HEK293T (cell line): ENCODE measurements at regions not wholly inside any gene's neighbourhood (a gene's known extent, or its start where the extent isn't known, plus 50 kb on each side); places are given as distances from the start of the nearest gene placed in this dataset.

ENCODE experiments used
- CTCF ChIA-PET: fragments of 350-600 bp; formaldehyde crosslinking; extraction: SDS; loops from one replicate; lab custom pipeline; 2021; ENCODE audit warnings: antibody characterized with exemption, inconsistent platforms; lab: Yijun Ruan, JAX
- POLR2A ChIA-PET: fragments of 350-600 bp; formaldehyde crosslinking; extraction: SDS; loops from one replicate; lab custom pipeline; 2020; ENCODE audit warnings: antibody characterized with exemption, inconsistent platforms; lab: Yijun Ruan, JAX
- DNase-seq: peaks from one replicate; pipeline ENCODE4 v3.0.0; 2012; ENCODE audit warnings: mixed read lengths; ENCODE audit errors: extremely low spot score
- ARNT ChIP-seq: fragments of 450-650 bp; IDR thresholded peaks from 2 replicates; pipeline ENCODE4 v1.6.1; 2017; ENCODE audit warnings: mild to moderate bottlenecking
- BHLHE40 ChIP-seq: fragments of 450-650 bp; IDR thresholded peaks from 2 replicates; pipeline ENCODE4 v1.6.1; 2016; ENCODE audit warnings: mild to moderate bottlenecking, moderate library complexity, borderline replicate concordance
- CTBP1 ChIP-seq: fragments of 450-650 bp; IDR thresholded peaks from 2 replicates; pipeline ENCODE4 v1.6.1; 2016; ENCODE audit warnings: borderline replicate concordance
- ELF4 ChIP-seq: fragments of 450-650 bp; IDR thresholded peaks from 2 replicates; pipeline ENCODE4 v1.6.1; 2017; ENCODE audit warnings: antibody characterized with exemption
- FOXA1 ChIP-seq: fragments of 450-650 bp; IDR thresholded peaks from 2 replicates; pipeline ENCODE4 v1.6.1; 2016; ENCODE audit warnings: mild to moderate bottlenecking
- FOXK2 ChIP-seq: fragments of 450-650 bp; IDR thresholded peaks from 2 replicates; pipeline ENCODE4 v1.6.1; 2016; ENCODE audit warnings: mild to moderate bottlenecking
- FOXM1 ChIP-seq: fragments of 450-650 bp; IDR thresholded peaks from 2 replicates; pipeline ENCODE4 v1.6.1; 2017; ENCODE audit warnings: mild to moderate bottlenecking, borderline replicate concordance
- HDGF ChIP-seq: fragments of 450-650 bp; IDR thresholded peaks from 2 replicates; pipeline ENCODE4 v1.6.1; 2017; ENCODE audit warnings: antibody characterized with exemption, borderline replicate concordance
- L3MBTL2 ChIP-seq: fragments of 450-650 bp; conservative IDR thresholded peaks from 2 replicates; pipeline ENCODE4 v1.6.1; 2016; ENCODE audit warnings: mild to moderate bottlenecking
- LEF1 ChIP-seq: fragments of 450-650 bp; IDR thresholded peaks from 2 replicates; pipeline ENCODE4 v1.6.1; 2017; ENCODE audit warnings: mild to moderate bottlenecking, borderline replicate concordance
- NFRKB ChIP-seq: fragments of 450-650 bp; IDR thresholded peaks from 2 replicates; pipeline ENCODE4 v1.6.1; 2016; ENCODE audit warnings: mild to moderate bottlenecking, moderate library complexity
- SP1 ChIP-seq: fragments of 450-650 bp; IDR thresholded peaks from 2 replicates; pipeline ENCODE4 v1.6.1; 2017
- SUZ12 ChIP-seq: fragments of 450-650 bp; IDR thresholded peaks from 2 replicates; pipeline ENCODE4 v1.6.1; 2016; ENCODE audit warnings: mild to moderate bottlenecking
- TARDBP ChIP-seq: fragments of 450-650 bp; IDR thresholded peaks from 2 replicates; pipeline ENCODE4 v1.6.1; 2016
- ZNF384 ChIP-seq: fragments of 450-650 bp; IDR thresholded peaks from 2 replicates; pipeline ENCODE4 v1.6.1; 2016
- TF ChIP-seq, protein P1 (sequence below): fragments of 450-650 bp; IDR thresholded peaks from 2 replicates; pipeline ENCODE4 v1.6.1; 2016

DNA sequence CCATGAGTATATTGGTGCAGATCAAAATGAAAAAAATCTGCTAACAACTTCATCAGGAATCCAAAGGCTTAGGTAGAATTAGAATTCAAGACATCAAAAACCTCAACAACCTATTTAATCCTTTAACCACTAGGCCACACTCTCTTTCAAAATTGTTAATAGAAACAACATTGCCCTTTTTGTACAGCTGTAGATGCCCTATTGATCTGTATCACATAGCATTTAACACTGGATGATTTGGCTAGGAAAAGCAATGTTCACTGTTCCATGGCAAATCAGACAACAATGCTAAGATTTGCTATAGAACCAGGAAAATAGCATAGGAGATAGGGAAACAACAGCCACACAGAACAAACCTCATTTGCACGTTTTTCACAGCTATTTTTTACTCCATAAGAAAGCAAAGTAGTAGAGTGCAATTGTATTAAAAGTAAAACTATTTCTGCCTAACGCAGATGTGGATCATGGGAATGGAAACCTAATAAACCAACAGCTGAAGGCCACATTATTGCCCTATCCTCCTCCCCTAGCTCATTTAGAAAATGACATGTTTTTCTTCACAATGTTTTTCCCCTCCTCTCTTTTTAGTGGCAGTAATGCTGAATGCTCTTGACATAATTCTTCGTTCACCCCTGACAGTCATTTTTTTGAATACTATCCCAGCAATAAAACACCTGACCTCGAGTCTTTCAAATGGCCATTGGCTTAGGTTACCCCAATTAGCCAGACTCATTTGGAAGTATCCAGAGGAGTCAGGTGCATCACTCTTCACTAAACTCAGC, 373.0 kb upstream of the CCNH start:
- no peak for DNase-seq
- ChIA-PET CTCF (no interaction called here), POLR2A (no interaction called here)
- TF ChIP-seq SP1 (no peak), FOXA1 (no peak), BHLHE40 (no peak), CTBP1 (no peak), TARDBP (no peak), ZNF384 (no peak), HDGF (no peak), L3MBTL2 (no peak), NFRKB (no peak), SUZ12 (no peak), FOXM1 (no peak), ARNT (no peak), LEF1 (no peak), FOXK2 (no peak), ELF4 (no peak)
- TF ChIP-seq, protein P1, sequence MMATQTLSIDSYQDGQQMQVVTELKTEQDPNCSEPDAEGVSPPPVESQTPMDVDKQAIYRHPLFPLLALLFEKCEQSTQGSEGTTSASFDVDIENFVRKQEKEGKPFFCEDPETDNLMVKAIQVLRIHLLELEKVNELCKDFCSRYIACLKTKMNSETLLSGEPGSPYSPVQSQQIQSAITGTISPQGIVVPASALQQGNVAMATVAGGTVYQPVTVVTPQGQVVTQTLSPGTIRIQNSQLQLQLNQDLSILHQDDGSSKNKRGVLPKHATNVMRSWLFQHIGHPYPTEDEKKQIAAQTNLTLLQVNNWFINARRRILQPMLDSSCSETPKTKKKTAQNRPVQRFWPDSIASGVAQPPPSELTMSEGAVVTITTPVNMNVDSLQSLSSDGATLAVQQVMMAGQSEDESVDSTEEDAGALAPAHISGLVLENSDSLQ: no peak

DNA sequence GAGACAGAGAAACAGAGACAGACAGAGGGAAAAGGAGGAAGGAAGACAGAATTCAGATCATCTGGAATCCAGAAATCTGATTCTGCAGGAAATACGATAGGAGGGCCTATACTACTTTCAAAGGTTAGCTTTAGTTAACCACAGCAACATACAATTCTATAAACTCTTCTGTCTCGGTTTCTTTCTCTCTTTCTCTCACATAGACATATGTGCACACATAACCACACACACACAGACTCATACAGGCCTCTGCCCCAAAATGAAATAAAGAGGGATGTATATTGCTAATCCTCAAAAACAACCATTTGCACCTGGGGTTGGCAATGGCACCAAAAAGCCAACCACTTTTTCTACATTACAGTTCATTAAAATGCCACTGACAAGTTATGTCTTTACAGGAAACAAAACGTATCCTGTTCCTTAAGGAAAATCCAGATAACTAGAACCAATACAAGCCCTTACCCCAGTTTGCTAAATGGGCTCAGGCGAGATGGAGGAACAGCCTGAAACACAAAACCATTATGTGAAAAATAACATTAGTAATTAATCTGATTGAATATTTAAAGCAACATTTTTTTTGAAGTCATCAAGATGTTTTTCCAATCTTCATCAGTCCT, 372.3 kb upstream of the CCNH start:
- CTCF ChIA-PET: no interaction called here
- TF ChIP-seq FOXA1 (no peak), SP1 (no peak), FOXK2 (no peak), LEF1 (no peak), CTBP1 (no peak), L3MBTL2 (no peak), BHLHE40 (no peak), HDGF (no peak), ARNT (no peak), ZNF384 (no peak), SUZ12 (no peak), FOXM1 (no peak), NFRKB (no peak), ELF4 (no peak)
- TF ChIP-seq, protein P1: no peak
- POLR2A ChIA-PET: no interaction called here
- DNase-seq: no peak

DNA sequence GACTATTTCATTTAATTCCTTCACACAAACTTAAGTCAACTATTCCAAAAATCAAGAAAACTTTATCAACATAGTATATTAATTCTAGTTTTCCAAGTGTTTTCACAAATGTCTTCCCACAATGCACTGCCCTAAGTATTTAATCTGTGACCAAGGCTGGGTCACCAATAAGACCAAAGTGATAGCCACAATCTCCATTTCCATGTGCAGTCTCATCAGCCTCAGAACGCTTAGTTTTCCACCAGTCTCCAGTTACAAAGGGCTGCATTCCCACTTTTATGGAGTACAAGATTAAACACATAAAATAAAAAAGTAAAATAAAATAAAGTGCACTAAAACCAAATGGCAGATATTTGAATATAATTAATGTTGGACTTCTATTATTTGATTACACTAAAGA, 371.6 kb upstream of the CCNH start:
- TF ChIP-seq FOXA1 (no peak), SP1 (no peak), L3MBTL2 (no peak), ARNT (no peak), TARDBP (no peak), SUZ12 (no peak), BHLHE40 (no peak), LEF1 (no peak), FOXM1 (no peak)
- ChIA-PET CTCF (no interaction called here), POLR2A (no interaction called here)
- DNase-seq: no peak

DNA sequence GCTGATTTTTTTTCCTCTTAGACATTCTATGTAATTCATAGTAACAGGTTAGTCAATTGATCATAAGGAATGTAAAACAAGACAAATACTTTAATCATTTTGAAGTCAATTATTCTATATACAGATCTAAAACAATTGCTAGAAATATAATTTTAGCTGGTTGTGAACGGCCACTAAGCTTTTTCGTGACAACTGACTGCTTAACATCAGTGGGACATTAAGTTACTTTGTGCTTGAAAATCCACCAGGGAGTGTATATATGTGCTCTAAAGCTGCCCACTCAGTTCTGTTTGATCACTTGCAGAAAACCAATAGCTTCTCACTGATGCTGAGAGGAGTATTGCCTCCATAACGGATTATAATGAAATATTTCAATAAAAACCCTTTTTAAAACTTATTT, 370.2 kb upstream of the CCNH start:
- CTCF ChIA-PET: interaction anchor here (0.7 to 1.0 kb wide), 2 partner anchors 110 to 908 kb away, joined by 4 to 7 read pairs; no protein-coding TSS in a partner anchor
- no peak for DNase-seq
- TF ChIP-seq LEF1: no peak
- TF ChIP-seq FOXA1: no peak
- TF ChIP-seq ARNT: no peak
- no peak for TF ChIP-seq SP1
- no peak for TF ChIP-seq HDGF
- TF ChIP-seq ELF4: no peak
- no peak for TF ChIP-seq FOXM1
- TF ChIP-seq ZNF384: no peak
- no peak for TF ChIP-seq NFRKB
- TF ChIP-seq L3MBTL2: no peak
- TF ChIP-seq CTBP1: no peak
- TF ChIP-seq, protein P1: no peak
- TF ChIP-seq SUZ12: no peak
- TF ChIP-seq FOXK2: no peak
- no peak for TF ChIP-seq TARDBP
- no peak for TF ChIP-seq BHLHE40
- POLR2A ChIA-PET: no interaction called here

DNA sequence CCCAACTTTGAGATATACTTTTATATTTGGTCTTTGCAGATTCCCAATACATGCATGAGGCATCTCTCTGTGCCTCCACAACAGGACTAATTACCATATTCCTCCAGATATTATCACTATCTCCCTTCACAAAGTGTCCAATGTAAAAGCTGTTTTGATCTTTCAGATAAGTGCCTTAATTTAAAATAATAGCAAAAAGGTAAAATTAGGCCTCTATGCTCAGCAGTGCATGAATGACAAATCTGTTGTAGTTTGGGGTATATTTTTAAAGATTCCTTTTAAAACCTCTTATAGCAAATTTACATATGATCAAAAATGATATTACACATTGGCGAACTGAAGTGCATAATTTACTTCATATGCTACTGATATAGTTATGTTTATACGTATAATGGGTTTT, 369.2 kb upstream of the CCNH start:
- POLR2A ChIA-PET: interaction anchor here (0.8 kb wide), 1 partner anchor 894 kb away, joined by 4 read pairs; no protein-coding TSS in a partner anchor
- DNase-seq: no peak
- TF ChIP-seq TARDBP (no peak), FOXK2 (no peak), NFRKB (no peak), CTBP1 (no peak)
- CTCF ChIA-PET: interaction anchor here (0.7 to 2.1 kb wide), 9 partner anchors 64 to 945 kb away, joined by 3 to 22 read pairs (median 5); no protein-coding TSS in a partner anchor
